ENCODE measurements at regions not wholly inside any gene's neighbourhood (a gene's known extent, or its start where the extent isn't known, plus 50 kb on each side); places are given as distances from the start of the nearest gene placed in this dataset.
"Not testable (repeated sequence)": the region's sequence is repeated elsewhere in the genome, so short reads cannot be mapped to it uniquely, and the experiment has no call there.

DNA sequence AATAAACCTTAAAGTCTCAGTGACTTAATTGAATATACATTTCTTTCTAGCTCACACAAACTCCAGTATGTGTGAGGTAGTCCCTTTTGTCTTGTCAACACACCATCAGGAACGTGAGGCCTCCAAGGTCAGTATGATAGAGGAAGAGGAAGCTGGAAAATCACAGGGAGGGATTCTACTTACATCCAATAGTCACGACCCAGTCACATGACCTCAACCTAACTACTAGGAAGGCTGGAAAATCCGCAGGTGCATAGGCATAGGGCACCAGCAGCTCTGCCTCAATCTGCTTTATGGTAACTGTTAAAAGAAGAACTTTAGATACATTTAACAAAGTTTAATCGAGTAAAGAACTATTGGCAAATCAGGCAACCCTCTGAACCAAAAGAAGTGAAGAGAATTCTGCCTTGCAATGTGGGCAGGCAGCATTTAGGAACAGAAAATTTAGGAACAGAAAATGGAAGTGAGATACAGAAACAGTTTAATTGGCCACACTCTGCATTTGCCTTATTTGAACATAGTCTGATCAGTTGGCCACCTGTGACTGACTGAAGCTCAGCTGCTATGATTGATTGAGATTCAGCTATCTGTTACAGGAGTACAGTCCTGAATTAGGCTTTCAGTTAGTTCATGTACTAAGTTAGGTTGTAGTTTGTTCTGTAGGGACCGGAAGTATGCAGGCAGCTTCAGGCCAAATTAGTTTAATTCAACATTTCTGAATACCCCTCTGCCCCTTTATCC, 165.0 kb upstream of the PARD3B start:
- Histone ChIP-seq H3K27me3 (ENCODE audit: control insufficient read depth in 1 of 2, insufficient read depth in 2 of 2, low read length in 2 of 2) (no peaks in the 10 kb centered on the region), H3K4me3 (ENCODE audit: low read depth in 1 of 2, low read length in 2 of 2) (no peak overlapping the region)

DNA sequence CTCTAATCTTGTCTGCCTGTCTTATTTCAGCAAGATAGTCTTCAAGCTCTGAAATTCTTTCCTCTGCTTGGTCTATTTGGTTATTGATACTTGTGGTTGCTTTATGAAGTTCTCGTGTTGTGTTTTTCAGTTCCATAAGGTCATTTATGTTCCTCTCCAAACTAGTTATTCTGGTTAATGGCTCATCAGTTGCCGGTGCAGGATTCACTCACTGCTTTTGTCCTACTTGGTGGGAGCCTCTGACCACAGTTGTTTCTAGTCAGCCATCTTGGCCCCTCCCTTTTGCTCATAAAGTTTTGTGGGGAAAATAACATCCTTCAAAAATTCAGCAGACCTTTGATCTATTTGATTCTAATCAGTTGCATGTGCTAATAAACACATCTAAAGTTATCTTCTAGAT, 158.6 kb upstream of the PARD3B start:
- Histone ChIP-seq H3K9me3 (ENCODE audit: low read length) (no peaks in the 10 kb centered on the region), H3K27ac (ENCODE audit: low read depth, low read length) (no peak overlapping the region), H3K4me1 (ENCODE audit: insufficient read depth, low read length) (no peaks in the 10 kb centered on the region), H3K36me3 (ENCODE audit: insufficient read depth, low read length) (no peaks in the 10 kb centered on the region), H3K9ac (ENCODE audit: low read length) (no peak overlapping the region), H3K27me3 (ENCODE audit: control insufficient read depth in 1 of 2, insufficient read depth in 2 of 2, low read length in 2 of 2) (no peaks in the 10 kb centered on the region), H3K4me3 (ENCODE audit: low read depth in 1 of 2, low read length in 2 of 2) (no peak overlapping the region)

More for the DNA sequence above, 165.0 kb upstream of the PARD3B start:
- H3K9ac ChIP-seq (ENCODE audit: low read length) = no peak overlapping the region
- H3K4me1 ChIP-seq (ENCODE audit: insufficient read depth, low read length) = no peaks in the 10 kb centered on the region
- no peak overlapping the region for H3K27ac ChIP-seq (ENCODE audit: low read depth, low read length)
- no peaks in the 10 kb centered on the region for H3K36me3 ChIP-seq (ENCODE audit: insufficient read depth, low read length)
- H3K9me3 ChIP-seq (ENCODE audit: low read length) = no peaks in the 10 kb centered on the region

DNA sequence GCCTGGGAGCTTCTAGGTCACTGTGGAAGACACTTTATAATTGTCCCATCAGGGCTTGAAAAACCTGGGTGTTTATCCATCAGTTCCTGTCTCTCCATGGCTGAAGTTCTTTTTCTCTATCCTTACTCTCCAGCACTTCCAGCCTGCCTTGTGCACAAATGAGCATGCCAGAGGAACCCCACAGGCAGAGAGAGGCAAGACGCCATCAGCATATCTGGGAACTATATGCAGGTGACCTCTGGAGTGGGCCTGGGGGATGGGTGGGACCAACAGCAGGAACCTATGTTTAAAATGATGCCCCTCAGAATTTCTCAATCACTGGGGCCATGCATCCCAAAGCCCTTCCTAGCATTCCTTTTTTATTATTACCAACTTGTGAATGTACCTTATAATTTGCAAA, 156.2 kb upstream of the PARD3B start:
- Histone ChIP-seq H3K27ac (ENCODE audit: low read depth, low read length) (no peak overlapping the region), H3K4me3 (ENCODE audit: low read depth in 1 of 2, low read length in 2 of 2) (no peak overlapping the region), H3K9me3 (ENCODE audit: low read length) (no peaks in the 10 kb centered on the region), H3K4me1 (ENCODE audit: insufficient read depth, low read length) (no peaks in the 10 kb centered on the region), H3K9ac (ENCODE audit: low read length) (no peak overlapping the region), H3K36me3 (ENCODE audit: insufficient read depth, low read length) (no peaks in the 10 kb centered on the region), H3K27me3 (ENCODE audit: control insufficient read depth in 1 of 2, insufficient read depth in 2 of 2, low read length in 2 of 2) (no peaks in the 10 kb centered on the region)

DNA sequence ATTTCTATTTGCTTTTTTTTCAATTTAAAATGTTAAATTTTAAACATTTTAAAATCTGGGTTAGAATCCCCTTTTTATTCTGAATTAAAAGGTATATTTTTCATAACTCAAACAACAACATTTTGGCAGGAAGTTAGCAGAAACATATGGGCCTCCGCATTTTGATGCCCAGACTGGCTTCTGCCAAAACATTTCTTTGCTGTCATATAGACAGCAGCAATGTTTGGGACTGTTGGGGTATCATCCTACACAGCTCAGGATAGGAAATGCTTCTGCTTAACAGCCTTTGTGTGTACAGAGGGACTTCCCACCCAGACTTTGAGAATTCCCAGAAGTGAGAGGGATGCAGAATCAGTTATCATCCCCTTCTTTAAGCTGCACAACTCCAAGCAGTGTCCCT, 155.4 kb upstream of the PARD3B start:
- Histone ChIP-seq H3K27ac (ENCODE audit: low read depth, low read length) (no peak overlapping the region), H3K27me3 (ENCODE audit: control insufficient read depth in 1 of 2, insufficient read depth in 2 of 2, low read length in 2 of 2) (no peaks in the 10 kb centered on the region), H3K4me1 (ENCODE audit: insufficient read depth, low read length) (no peaks in the 10 kb centered on the region), H3K9ac (ENCODE audit: low read length) (no peak overlapping the region), H3K36me3 (ENCODE audit: insufficient read depth, low read length) (no peaks in the 10 kb centered on the region), H3K4me3 (ENCODE audit: low read depth in 1 of 2, low read length in 2 of 2) (no peak overlapping the region), H3K9me3 (ENCODE audit: low read length) (no peaks in the 10 kb centered on the region)

DNA sequence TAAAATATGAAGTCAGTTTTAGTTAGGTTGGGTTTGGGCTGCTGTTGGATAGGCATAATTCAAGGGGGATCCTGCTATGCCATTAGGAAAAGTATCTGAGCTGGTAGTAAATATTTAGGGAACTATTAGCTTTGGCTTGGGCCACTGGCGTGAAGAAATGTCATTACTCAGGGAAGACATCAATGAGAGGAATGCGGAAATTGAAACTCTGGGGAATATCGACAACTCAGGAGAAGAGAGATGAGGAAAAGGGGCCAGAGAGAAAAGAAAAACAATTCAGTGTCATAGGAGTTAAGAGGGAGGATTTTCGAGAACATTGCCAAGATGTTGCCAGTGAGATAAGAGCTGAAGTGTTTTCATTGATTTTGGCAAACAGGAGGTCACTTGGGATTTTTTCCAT, 149.7 kb upstream of the PARD3B start:
- Histone ChIP-seq H3K9ac (ENCODE audit: low read length) (no peak overlapping the region), H3K27ac (ENCODE audit: low read depth, low read length) (no peak overlapping the region), H3K27me3 (ENCODE audit: control insufficient read depth in 1 of 2, insufficient read depth in 2 of 2, low read length in 2 of 2) (no peaks in the 10 kb centered on the region), H3K9me3 (ENCODE audit: low read length) (no peaks in the 10 kb centered on the region), H3K4me1 (ENCODE audit: insufficient read depth, low read length) (no peaks in the 10 kb centered on the region), H3K36me3 (ENCODE audit: insufficient read depth, low read length) (no peaks in the 10 kb centered on the region), H3K4me3 (ENCODE audit: low read depth in 1 of 2, low read length in 2 of 2) (no peak overlapping the region)

DNA sequence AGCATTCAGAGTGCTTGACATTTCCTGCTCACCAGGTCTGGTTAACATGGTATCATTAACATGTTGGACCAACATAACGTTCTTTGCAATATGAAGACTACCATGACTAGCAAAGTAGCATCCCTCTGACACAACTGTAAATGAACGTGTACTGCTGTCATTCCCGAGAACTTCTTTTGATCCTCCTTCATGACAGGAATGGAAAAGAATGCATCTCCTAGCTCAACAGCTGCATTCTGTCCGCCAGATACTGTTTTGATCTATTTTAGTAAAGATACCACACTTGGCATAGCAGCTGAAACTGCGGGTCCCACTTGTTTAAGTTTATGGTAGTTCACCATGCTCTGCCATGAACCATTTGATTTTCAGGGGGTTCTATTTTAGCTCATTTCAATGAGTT, 144.2 kb upstream of the PARD3B start:
- H3K4me1 ChIP-seq (ENCODE audit: insufficient read depth, low read length) = no peaks in the 10 kb centered on the region
- no peaks in the 10 kb centered on the region for H3K27me3 ChIP-seq (ENCODE audit: control insufficient read depth in 1 of 2, insufficient read depth in 2 of 2, low read length in 2 of 2)
- no peaks in the 10 kb centered on the region for H3K36me3 ChIP-seq (ENCODE audit: insufficient read depth, low read length)
- H3K4me3 ChIP-seq (ENCODE audit: low read depth in 1 of 2, low read length in 2 of 2) = no peak overlapping the region
- H3K9me3 ChIP-seq (ENCODE audit: low read length) = no peaks in the 10 kb centered on the region
- no peak overlapping the region for H3K9ac ChIP-seq (ENCODE audit: low read length)
- H3K27ac ChIP-seq (ENCODE audit: low read depth, low read length) = no peak overlapping the region

DNA sequence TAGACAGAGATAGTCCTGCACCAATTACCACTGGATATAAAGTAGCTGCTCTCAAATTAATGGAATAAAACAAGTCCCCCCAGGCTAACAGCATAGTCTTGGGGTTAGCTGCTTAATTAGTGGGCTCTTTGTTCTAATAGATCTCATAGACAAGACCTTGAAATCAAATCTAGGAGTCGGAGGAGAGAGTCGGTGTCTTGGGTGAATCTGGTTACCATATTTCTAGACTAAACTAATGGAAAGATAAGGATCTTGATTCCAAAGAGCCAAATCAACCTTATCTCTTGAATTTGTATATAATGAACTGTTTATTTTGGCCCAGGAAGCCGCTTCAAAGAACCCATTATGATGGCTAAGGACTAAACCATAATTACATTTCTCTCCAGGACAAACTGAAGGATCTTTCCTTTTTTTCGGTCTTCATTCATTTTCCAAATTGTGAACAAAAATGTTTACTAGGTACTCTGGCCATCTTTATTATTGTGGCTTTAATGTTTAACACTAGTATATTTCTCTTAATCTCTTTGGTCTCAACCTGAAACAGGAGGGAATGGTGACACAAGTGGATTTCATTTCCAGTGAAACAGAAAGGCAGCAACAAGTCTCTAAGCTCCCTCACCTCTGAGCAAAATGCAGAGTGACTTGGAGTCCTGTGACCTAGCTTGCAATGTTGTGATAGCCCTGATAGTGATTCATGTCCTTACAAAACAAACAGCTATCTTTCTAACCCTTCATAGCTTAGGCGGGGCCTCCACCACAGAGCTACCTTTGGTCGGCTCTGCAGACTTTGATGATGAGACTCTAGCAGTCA, 137.9 kb upstream of the PARD3B start:
- Histone ChIP-seq H3K4me3 (ENCODE audit: low read depth in 1 of 2, low read length in 2 of 2) (no peak overlapping the region), H3K4me1 (ENCODE audit: insufficient read depth, low read length) (peaks cover 5% of the 10 kb centered on the region), H3K36me3 (ENCODE audit: insufficient read depth, low read length) (no peaks in the 10 kb centered on the region), H3K9me3 (ENCODE audit: low read length) (no peaks in the 10 kb centered on the region), H3K27ac (ENCODE audit: low read depth, low read length) (no peak overlapping the region), H3K9ac (ENCODE audit: low read length) (no peak overlapping the region), H3K27me3 (ENCODE audit: control insufficient read depth in 1 of 2, insufficient read depth in 2 of 2, low read length in 2 of 2) (no peaks in the 10 kb centered on the region)

DNA sequence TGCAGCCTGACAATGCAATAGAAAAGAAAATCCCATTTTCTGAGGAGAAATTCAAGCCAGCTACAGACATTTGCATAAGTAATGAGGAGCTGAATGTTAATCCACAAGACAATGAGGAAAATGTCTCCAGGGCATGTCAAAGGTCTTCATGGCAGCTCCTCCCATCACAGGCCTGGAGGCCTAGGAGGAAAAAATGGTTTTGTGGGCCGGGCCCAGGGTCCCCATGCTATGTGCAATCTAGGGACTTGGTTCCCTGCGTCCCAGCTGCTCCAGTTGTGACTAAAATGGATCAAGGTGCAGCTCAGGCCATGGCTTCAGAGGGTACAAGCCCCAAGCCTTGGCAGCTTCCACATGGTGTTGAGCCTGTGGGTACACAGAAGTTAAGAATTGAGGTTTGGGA, 132.5 kb upstream of the PARD3B start:
- not testable (repeated sequence) for H3K4me1 ChIP-seq (ENCODE audit: insufficient read depth, low read length); H3K27me3 ChIP-seq (ENCODE audit: control insufficient read depth in 1 of 2, insufficient read depth in 2 of 2, low read length in 2 of 2); H3K27ac ChIP-seq (ENCODE audit: low read depth, low read length); H3K4me3 ChIP-seq (ENCODE audit: low read depth in 1 of 2, low read length in 2 of 2); H3K9ac ChIP-seq (ENCODE audit: low read length); H3K9me3 ChIP-seq (ENCODE audit: low read length); H3K36me3 ChIP-seq (ENCODE audit: insufficient read depth, low read length)

DNA sequence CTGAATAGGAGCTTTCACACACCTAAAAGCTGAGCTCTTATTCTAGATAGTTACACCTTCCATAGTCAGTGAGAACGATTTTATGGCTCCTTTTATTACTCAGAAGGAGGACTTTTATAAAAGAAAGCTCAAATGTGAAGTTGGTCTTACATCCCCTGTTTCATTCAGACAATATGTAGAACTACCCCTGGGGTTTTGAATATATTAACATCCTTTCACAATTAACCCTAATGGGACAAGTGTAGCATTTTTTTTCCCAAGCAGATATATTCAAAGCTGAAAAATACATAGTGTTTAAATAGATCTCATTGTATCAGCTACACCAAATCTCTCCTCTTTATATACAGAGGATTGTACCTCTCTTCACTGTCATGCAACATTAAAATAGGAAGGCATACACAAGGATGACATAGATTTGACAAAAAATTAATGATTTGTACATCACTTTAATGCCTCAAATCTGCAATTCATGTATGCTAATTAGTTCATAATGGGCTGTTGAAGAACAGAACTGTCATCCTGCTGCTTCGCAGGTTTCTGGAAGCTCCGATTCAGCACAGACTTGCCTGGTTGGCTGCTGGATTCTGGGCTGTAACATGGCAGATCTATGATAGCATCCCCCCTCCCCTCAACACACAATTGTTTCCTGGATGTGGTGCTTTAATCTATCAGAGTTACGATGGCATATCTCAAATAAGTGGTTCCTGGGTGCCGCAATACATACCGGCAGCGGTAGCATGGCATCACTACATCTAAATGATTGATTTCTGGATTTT, 129.7 kb upstream of the PARD3B start:
- no peaks in the 10 kb centered on the region for H3K27me3 ChIP-seq (ENCODE audit: control insufficient read depth in 1 of 2, insufficient read depth in 2 of 2, low read length in 2 of 2)
- no peaks in the 10 kb centered on the region for H3K36me3 ChIP-seq (ENCODE audit: insufficient read depth, low read length)
- no peak overlapping the region for H3K9ac ChIP-seq (ENCODE audit: low read length)
- no peaks in the 10 kb centered on the region for H3K9me3 ChIP-seq (ENCODE audit: low read length)
- no peak overlapping the region for H3K4me3 ChIP-seq (ENCODE audit: low read depth in 1 of 2, low read length in 2 of 2)
- no peaks in the 10 kb centered on the region for H3K4me1 ChIP-seq (ENCODE audit: insufficient read depth, low read length)
- no peak overlapping the region for H3K27ac ChIP-seq (ENCODE audit: low read depth, low read length)

DNA sequence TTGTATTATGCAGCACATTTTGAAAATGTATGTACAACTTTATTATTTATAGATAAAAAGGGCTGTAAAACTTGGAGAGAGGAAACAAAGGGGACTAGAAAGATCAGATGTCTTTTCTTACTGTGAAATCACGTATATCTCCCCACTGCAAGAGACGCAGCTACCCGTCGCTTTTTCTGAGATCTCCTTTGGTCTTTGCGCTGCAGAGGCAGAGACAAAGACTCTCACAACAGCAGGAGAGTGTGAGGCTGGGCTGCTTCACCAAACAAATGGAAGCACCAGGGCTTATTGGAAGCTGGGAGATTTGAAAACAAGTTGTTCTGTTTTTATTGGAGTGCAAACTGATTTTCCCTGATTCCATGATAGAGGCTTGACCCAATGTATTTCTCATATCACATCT, 129.0 kb upstream of the PARD3B start:
- no peak overlapping the region for H3K9ac ChIP-seq (ENCODE audit: low read length)
- no peak overlapping the region for H3K27ac ChIP-seq (ENCODE audit: low read depth, low read length)
- H3K4me3 ChIP-seq (ENCODE audit: low read depth in 1 of 2, low read length in 2 of 2) = no peak overlapping the region
- H3K4me1 ChIP-seq (ENCODE audit: insufficient read depth, low read length) = no peaks in the 10 kb centered on the region
- no peaks in the 10 kb centered on the region for H3K27me3 ChIP-seq (ENCODE audit: control insufficient read depth in 1 of 2, insufficient read depth in 2 of 2, low read length in 2 of 2)
- H3K36me3 ChIP-seq (ENCODE audit: insufficient read depth, low read length) = no peaks in the 10 kb centered on the region
- H3K9me3 ChIP-seq (ENCODE audit: low read length) = no peaks in the 10 kb centered on the region

DNA sequence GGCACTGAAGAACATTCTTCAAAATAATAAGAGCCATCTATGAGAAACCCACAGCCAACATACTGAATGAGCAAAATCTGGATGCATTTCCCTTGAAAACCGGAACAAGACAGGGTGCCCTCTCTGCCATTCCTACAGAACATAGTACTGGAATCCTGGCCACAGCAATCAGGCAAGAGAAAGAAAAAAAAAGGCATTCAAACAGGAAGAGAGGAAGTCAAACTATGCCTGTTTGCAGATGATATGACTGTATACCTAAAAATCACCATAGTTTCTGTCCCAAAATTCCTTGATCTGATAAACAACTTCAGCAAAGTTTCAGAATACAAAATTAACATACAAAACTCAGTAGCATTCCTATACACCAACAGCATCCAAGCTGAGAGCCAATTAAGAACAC, 119.5 kb upstream of the PARD3B start:
- H3K9me3 ChIP-seq (ENCODE audit: low read length) = no peaks in the 10 kb centered on the region
- no peak overlapping the region for H3K27ac ChIP-seq (ENCODE audit: low read depth, low read length)
- H3K36me3 ChIP-seq (ENCODE audit: insufficient read depth, low read length) = no peaks in the 10 kb centered on the region
- no peak overlapping the region for H3K4me3 ChIP-seq (ENCODE audit: low read depth in 1 of 2, low read length in 2 of 2)
- no peaks in the 10 kb centered on the region for H3K4me1 ChIP-seq (ENCODE audit: insufficient read depth, low read length)
- H3K27me3 ChIP-seq (ENCODE audit: control insufficient read depth in 1 of 2, insufficient read depth in 2 of 2, low read length in 2 of 2) = no peaks in the 10 kb centered on the region
- H3K9ac ChIP-seq (ENCODE audit: low read length) = no peak overlapping the region
